ENCODE measurements at regions not wholly inside any gene's neighbourhood (a gene's known extent, or its start where the extent isn't known, plus 50 kb on each side); places are given as distances from the start of the nearest gene placed in this dataset.

DNA sequence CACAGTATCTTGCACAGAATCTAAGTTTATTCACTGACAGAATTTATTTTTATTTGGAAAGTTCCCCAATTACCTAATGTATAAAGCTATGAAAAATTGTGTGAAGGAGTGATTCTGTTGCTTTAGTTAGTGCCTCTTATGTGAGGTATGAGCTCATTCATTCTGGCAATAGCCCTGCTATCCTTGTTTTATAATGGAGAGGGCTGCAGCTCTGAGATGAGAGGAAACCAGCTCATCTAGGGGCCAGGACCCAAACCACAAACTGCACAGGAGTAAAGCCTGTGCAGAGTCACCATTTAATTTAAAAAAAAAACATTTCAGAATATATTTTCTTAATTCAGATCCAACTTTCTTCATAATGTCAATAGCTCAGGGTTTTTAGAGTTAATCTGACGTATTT, 383.0 kb downstream of the TMEM182 start:
- FAIRE-seq, result no peak
- Histone ChIP-seq H4K20me1 (ENCODE audit: control insufficient read depth, extremely low read depth, insufficient read depth, low read length) (no peaks in the 10 kb centered on the region), H3K4me1 (ENCODE audit: control insufficient read depth, extremely low read depth, insufficient read depth, low read length) (no peaks in the 10 kb centered on the region), H3K9me3 (ENCODE audit: control insufficient read depth, low read depth, low read length) (no peaks in the 10 kb centered on the region), H3K27me3 (ENCODE audit: control insufficient read depth, extremely low read depth, insufficient read depth, low read length) (no peaks in the 10 kb centered on the region), H2AFZ (ENCODE audit: control insufficient read depth, low read length) (no peak overlapping the region), H3K27ac (ENCODE audit: control insufficient read depth, insufficient read depth, low read length) (no peak overlapping the region), H3K9me1 (ENCODE audit: control insufficient read depth, extremely low read depth, insufficient read depth, low read length) (no peaks in the 10 kb centered on the region), H3K36me3 (ENCODE audit: control insufficient read depth in 2 of 2, extremely low read depth in 1 of 2, insufficient read depth in 2 of 2, low read length in 2 of 2) (no peaks in the 10 kb centered on the region), H3K4me2 (ENCODE audit: control insufficient read depth, extremely low read depth, insufficient read depth, low read depth, low read length) (no peak overlapping the region), H3K9ac (ENCODE audit: control insufficient read depth, extremely low read depth, insufficient read depth, low read length) (no peak overlapping the region), H3K4me3 (ENCODE audit: control insufficient read depth in 2 of 3, extremely low read depth in 1 of 3, insufficient read depth in 2 of 3, low read depth in 1 of 3, low read length in 3 of 3) (no peak overlapping the region), H3K79me2 (ENCODE audit: control insufficient read depth, insufficient read depth, low read length) (no peaks in the 10 kb centered on the region)
- no peak for DNase-seq (ENCODE audit: low read depth, low spot score)
- dilution Hi-C loops (cut with MboI; ENCODE audit: extremely low pct_ligation_motif_present, low sequenced_read_pairs), result no loop called here
- no peak for TF ChIP-seq EZH2 (IDR thresholded peaks at IDR 0.05; ENCODE audit: low read length)
- TF ChIP-seq, protein P1, sequence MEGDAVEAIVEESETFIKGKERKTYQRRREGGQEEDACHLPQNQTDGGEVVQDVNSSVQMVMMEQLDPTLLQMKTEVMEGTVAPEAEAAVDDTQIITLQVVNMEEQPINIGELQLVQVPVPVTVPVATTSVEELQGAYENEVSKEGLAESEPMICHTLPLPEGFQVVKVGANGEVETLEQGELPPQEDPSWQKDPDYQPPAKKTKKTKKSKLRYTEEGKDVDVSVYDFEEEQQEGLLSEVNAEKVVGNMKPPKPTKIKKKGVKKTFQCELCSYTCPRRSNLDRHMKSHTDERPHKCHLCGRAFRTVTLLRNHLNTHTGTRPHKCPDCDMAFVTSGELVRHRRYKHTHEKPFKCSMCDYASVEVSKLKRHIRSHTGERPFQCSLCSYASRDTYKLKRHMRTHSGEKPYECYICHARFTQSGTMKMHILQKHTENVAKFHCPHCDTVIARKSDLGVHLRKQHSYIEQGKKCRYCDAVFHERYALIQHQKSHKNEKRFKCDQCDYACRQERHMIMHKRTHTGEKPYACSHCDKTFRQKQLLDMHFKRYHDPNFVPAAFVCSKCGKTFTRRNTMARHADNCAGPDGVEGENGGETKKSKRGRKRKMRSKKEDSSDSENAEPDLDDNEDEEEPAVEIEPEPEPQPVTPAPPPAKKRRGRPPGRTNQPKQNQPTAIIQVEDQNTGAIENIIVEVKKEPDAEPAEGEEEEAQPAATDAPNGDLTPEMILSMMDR (optimal IDR thresholded peaks at IDR 0.05 in 1 of 3, IDR thresholded peaks at IDR 0.05 in 1 of 3, conservative IDR thresholded peaks at IDR 0.05 in 1 of 3; ENCODE audit: extremely low read depth in 1 of 3, insufficient read depth in 2 of 3, low read length in 3 of 3), result no peak

DNA sequence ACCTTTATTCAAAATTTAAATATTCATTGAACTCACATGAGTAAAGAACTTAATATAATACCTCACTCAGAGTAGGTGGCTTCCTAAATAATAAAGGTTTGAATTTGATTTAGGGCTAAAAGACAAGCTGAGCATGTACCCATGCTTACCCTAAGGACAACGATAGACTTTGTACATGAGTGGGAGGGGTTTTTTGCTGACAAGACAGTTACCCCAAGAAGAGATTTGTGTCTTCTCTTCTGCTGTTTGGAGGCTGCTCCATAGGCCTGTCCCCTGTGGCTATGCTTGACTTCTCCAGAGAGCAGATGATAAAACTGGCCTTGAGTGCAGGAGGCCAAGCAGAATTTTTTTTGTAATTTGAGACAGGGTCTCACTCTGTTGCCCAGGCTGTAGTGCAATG, 383.9 kb downstream of the TMEM182 start:
- H3K4me2 ChIP-seq (ENCODE audit: control insufficient read depth, extremely low read depth, insufficient read depth, low read depth, low read length), result no peak overlapping the region
- DNase-seq (ENCODE audit: low read depth, low spot score) (no peak), FAIRE-seq (no peak)
- no peak overlapping the region for H3K27ac ChIP-seq (ENCODE audit: control insufficient read depth, insufficient read depth, low read length)
- no peaks in the 10 kb centered on the region for H3K27me3 ChIP-seq (ENCODE audit: control insufficient read depth, extremely low read depth, insufficient read depth, low read length)
- no peak overlapping the region for H3K9ac ChIP-seq (ENCODE audit: control insufficient read depth, extremely low read depth, insufficient read depth, low read length)
- no peak overlapping the region for H3K4me3 ChIP-seq (ENCODE audit: control insufficient read depth in 2 of 3, extremely low read depth in 1 of 3, insufficient read depth in 2 of 3, low read depth in 1 of 3, low read length in 3 of 3)
- no peaks in the 10 kb centered on the region for H3K9me1 ChIP-seq (ENCODE audit: control insufficient read depth, extremely low read depth, insufficient read depth, low read length)
- H3K9me3 ChIP-seq (ENCODE audit: control insufficient read depth, low read depth, low read length), result no peaks in the 10 kb centered on the region
- H3K79me2 ChIP-seq (ENCODE audit: control insufficient read depth, insufficient read depth, low read length), result no peaks in the 10 kb centered on the region
- dilution Hi-C loops (cut with MboI; ENCODE audit: extremely low pct_ligation_motif_present, low sequenced_read_pairs), result no loop called here
- no peak overlapping the region for H2AFZ ChIP-seq (ENCODE audit: control insufficient read depth, low read length)
- no peaks in the 10 kb centered on the region for H4K20me1 ChIP-seq (ENCODE audit: control insufficient read depth, extremely low read depth, insufficient read depth, low read length)
- H3K36me3 ChIP-seq (ENCODE audit: control insufficient read depth in 2 of 2, extremely low read depth in 1 of 2, insufficient read depth in 2 of 2, low read length in 2 of 2), result no peaks in the 10 kb centered on the region
- no peaks in the 10 kb centered on the region for H3K4me1 ChIP-seq (ENCODE audit: control insufficient read depth, extremely low read depth, insufficient read depth, low read length)
- no peak for TF ChIP-seq EZH2 (IDR thresholded peaks at IDR 0.05; ENCODE audit: low read length)
- TF ChIP-seq, protein P1 (optimal IDR thresholded peaks at IDR 0.05 in 1 of 3, IDR thresholded peaks at IDR 0.05 in 1 of 3, conservative IDR thresholded peaks at IDR 0.05 in 1 of 3; ENCODE audit: extremely low read depth in 1 of 3, insufficient read depth in 2 of 3, low read length in 3 of 3), result no peak
